ENCODE measurements at regions not wholly inside any gene's neighbourhood (a gene's known extent, or its start where the extent isn't known, plus 50 kb on each side); places are given as distances from the start of the nearest gene placed in this dataset.

- Histone ChIP-seq H3K4me1 (ENCODE audit: control insufficient read depth, insufficient read depth, low read length) (no peaks in the 10 kb centered on the region), H3K36me3 (ENCODE audit: control insufficient read depth, insufficient read depth, low read length) (no peaks in the 10 kb centered on the region), H3K27ac (ENCODE audit: low read length) (no peak overlapping the region), H3K27me3 (ENCODE audit: control insufficient read depth, insufficient read depth, low read length) (no peaks in the 10 kb centered on the region), H3K9me3 (ENCODE audit: control insufficient read depth, insufficient read depth, low read depth, low read length) (no peaks in the 10 kb centered on the region), H3K4me3 (ENCODE audit: low read depth in 2 of 2, low read length in 2 of 2) (no peak overlapping the region)
- TF ChIP-seq TCF7L2 (IDR thresholded peaks at IDR 0.05; ENCODE audit: low read depth, low read length) (no peak), POLR2AphosphoS5 (IDR thresholded peaks at IDR 0.05; ENCODE audit: low read depth, low read length) (no peak), REST (IDR thresholded peaks at IDR 0.05; ENCODE audit: insufficient read depth in 1 of 2, low read depth in 2 of 2, low read length in 1 of 2) (no peak), CTCF (IDR thresholded peaks at IDR 0.05) (no peak), SIN3A (IDR thresholded peaks at IDR 0.05; ENCODE audit: borderline replicate concordance, insufficient read depth, low read depth, low read length) (no peak)
- ATAC-seq (peak; percentile 66; the same call in 1 of the 2 replicates), DNase-seq (ENCODE audit: low read depth, low spot score) (peak; percentile 96)
- BruUV-seq (replicated peaks) = no TSS peak
- CTCF ChIA-PET = no interaction called here
- POLR2A ChIA-PET = interaction anchor here (0.6 kb wide), 1 partner anchor 70 kb away, joined by 3 read pairs; no protein-coding TSS in a partner anchor
- in situ Hi-C loops (cut with HindIII; ENCODE audit: low pct_unique_long_range_greater_than_20kb, low sequenced_read_pairs) = no loop called here
- intact Hi-C loops (cut with micrococcal nuclease; ENCODE audit: unreplicated experiment) = no loop called here
Observed at GRCh38 chr10:90306187-90306586, 551.7 kb downstream of the HTR7 start.

GRCh38 chr10:90308223-90308622, 549.6 kb downstream of the HTR7 start:
- TF ChIP-seq POLR2AphosphoS5 (IDR thresholded peaks at IDR 0.05; ENCODE audit: low read depth, low read length) = no peak
- TF ChIP-seq CTCF (IDR thresholded peaks at IDR 0.05) = no peak
- no peak for TF ChIP-seq TCF7L2 (IDR thresholded peaks at IDR 0.05; ENCODE audit: low read depth, low read length)
- no peak for TF ChIP-seq REST (IDR thresholded peaks at IDR 0.05; ENCODE audit: insufficient read depth in 1 of 2, low read depth in 2 of 2, low read length in 1 of 2)
- no peak for TF ChIP-seq SIN3A (IDR thresholded peaks at IDR 0.05; ENCODE audit: borderline replicate concordance, insufficient read depth, low read depth, low read length)
- in situ Hi-C loops (cut with HindIII; ENCODE audit: low pct_unique_long_range_greater_than_20kb, low sequenced_read_pairs) = no loop called here
- no peak overlapping the region for H3K4me3 ChIP-seq (ENCODE audit: low read depth in 2 of 2, low read length in 2 of 2)
- no peaks in the 10 kb centered on the region for H3K27me3 ChIP-seq (ENCODE audit: control insufficient read depth, insufficient read depth, low read length)
- no peak for ATAC-seq
- H3K27ac ChIP-seq (ENCODE audit: low read length) = no peak overlapping the region
- H3K4me1 ChIP-seq (ENCODE audit: control insufficient read depth, insufficient read depth, low read length) = no peaks in the 10 kb centered on the region
- BruUV-seq (replicated peaks) = no TSS peak
- CTCF ChIA-PET = no interaction called here
- POLR2A ChIA-PET = no interaction called here
- intact Hi-C loops (cut with micrococcal nuclease; ENCODE audit: unreplicated experiment) = no loop called here
- no peak for DNase-seq (ENCODE audit: low read depth, low spot score)
- no peaks in the 10 kb centered on the region for H3K9me3 ChIP-seq (ENCODE audit: control insufficient read depth, insufficient read depth, low read depth, low read length)
- H3K36me3 ChIP-seq (ENCODE audit: control insufficient read depth, insufficient read depth, low read length) = no peaks in the 10 kb centered on the region

All from Panc1 (cell line).